ENCODE measurements at regions not wholly inside any gene's neighbourhood (a gene's known extent, or its start where the extent isn't known, plus 50 kb on each side); places are given as distances from the start of the nearest gene placed in this dataset.

GRCh38 chr6:96465321-96465903 lies 56.2 kb upstream of the UFL1 start:
- DNase-seq, result no peak

- no peak for DNase-seq
These were observed 55.3 kb upstream of the UFL1 start for GRCh38 chr6:96466147-96466863.

DNA sequence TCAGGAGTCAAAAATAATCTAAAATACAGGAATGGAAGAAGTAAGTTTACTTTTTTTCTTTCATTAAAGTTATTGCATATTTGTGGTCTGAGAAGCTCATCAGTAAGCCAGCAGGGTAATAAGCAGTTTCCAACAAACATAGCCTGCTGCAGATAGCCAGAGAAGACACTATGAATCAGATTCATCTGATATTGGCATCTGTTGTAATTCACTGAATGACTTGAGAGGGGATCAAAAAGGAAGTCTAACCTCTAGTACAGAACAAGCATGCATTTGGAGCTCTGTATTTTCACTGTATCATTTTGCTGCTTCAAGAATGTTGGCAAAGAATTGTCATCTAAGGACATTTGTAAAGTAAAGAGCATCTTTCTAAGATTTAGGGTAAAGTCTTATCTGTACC lies 53.8 kb upstream of the UFL1 start:
- DNase-seq, result no peak

- DNase-seq, result no peak
These were observed 53.3 kb upstream of the UFL1 start for GRCh38 chr6:96468281-96468680.

DNA sequence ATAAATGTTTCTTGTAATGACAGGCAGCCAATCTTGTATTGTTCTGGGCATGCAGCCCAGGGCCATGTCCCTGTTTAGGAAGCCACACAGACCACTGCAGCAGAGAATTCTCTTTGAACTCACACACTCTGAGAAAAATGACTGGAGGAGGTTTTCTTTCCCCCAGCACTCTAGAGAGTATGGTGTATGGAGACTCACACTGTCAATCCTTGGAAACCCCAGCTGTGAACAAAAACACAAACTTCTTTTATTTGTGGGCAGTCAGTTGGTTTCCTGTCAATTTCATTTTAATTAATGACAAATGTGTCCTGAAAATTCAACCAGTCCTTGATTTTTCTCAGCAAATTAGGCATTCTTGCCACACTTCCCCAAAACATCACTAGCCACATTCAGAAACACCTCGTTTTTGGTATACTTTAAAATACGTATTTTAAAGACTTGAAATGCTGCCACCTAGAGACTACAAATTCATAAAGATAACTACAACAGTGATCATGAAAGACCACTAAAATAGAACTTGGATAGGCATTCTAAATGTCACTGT lies 52.9 kb upstream of the UFL1 start:
- DNase-seq, result peak; percentile 0

- no peak for DNase-seq
These were observed 52.3 kb upstream of the UFL1 start for GRCh38 chr6:96469312-96469711.

DNA sequence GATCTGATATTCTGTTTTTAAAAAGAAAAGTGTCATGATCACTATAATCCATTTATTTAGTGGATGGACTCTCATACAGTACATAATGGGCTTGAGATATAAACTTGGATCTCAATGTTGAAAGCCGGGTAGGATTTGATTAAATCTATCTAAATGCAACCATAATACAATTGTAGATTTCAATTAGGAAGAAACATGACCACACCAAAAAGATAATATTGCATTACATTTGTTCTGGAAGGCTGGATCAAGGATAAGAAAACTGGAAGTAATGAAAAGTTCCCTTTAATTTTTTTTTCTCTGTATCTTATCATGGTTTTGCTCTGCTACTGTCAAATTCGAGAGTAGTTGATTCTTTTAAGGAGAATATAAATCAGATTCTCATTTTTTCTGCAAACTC lies 51.3 kb upstream of the UFL1 start:
- no peak for DNase-seq

Measured in inflammatory macrophage treated with lipopolysaccharide for 4 hours (primary cell).